IPS-NIHi7 (cell line): ENCODE measurements at regions not wholly inside any gene's neighbourhood (a gene's known extent, or its start where the extent isn't known, plus 50 kb on each side); places are given as distances from the start of the nearest gene placed in this dataset.

Experiments
- DNase-seq: peaks from one replicate; pipeline ENCODE4 v3.0.0; 2012; ENCODE audit warnings: mixed read lengths; ENCODE audit errors: extremely low spot score

DNA sequence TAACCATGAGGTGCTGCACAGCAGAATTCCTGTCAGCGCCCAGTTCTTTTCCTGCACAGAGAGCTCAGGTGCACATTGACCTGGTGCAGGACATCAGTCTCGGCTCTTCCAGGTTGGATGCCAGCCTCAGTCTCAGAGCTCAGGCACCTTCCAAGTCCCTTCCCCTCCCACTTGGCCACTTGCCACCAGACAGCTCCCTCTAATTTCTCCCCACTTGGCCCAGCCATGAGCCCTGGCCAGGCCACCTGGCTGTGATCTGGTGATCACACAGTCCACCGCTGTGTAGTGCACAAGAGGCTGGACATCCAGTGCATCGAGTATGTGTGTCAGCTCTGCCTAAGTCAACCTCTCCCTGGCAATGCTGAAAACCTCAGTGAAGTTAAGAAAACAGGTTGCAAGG, 336.6 kb upstream of the MYT1L start:
- no peak for DNase-seq

DNA sequence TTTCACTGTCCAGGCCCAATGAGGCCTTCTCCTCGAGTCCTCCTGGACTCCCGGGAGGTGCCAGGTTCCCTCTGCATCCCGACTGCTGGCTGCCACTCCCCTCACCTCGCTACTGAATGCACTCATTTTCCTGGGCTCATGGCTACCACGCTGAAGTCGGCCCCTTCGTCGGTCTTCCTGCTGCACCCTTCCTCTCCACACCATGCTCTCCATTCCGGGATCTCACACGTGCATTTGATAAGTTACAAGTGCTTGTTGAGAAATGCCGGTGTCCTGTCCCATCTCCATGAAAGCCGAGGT, 334.7 kb upstream of the MYT1L start:
- DNase-seq: no peak

GRCh38 chr2:2664989-2665833, 334.1 kb upstream of the MYT1L start:
- DNase-seq: no peak

GRCh38 chr2:2663401-2664036, 332.4 kb upstream of the MYT1L start:
- DNase-seq: no peak

DNA sequence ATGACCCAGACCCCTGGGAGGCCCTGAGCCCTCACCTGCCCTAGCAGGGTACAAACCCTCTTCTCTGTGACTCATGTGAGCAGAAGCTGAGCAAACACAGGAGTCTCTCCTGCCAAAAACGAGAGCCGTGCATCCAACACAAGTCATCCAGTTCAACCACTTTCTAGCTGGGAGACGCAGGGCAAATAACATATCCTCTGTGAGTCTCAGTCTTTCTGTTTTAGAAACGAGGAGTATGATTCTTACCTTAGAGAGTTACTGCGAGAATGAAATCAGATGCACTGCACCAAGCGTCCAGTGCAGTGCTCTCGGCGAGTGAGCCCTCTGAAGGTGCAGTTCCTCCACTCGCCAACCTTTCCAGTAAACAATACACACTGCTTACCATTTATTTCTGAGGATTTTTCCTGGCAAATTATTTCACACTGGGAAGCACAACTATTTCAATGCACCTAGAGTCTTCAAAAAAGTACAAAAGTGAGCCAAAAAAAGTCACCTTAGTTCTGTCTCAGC, 331.8 kb upstream of the MYT1L start:
- DNase-seq: no peak

DNA sequence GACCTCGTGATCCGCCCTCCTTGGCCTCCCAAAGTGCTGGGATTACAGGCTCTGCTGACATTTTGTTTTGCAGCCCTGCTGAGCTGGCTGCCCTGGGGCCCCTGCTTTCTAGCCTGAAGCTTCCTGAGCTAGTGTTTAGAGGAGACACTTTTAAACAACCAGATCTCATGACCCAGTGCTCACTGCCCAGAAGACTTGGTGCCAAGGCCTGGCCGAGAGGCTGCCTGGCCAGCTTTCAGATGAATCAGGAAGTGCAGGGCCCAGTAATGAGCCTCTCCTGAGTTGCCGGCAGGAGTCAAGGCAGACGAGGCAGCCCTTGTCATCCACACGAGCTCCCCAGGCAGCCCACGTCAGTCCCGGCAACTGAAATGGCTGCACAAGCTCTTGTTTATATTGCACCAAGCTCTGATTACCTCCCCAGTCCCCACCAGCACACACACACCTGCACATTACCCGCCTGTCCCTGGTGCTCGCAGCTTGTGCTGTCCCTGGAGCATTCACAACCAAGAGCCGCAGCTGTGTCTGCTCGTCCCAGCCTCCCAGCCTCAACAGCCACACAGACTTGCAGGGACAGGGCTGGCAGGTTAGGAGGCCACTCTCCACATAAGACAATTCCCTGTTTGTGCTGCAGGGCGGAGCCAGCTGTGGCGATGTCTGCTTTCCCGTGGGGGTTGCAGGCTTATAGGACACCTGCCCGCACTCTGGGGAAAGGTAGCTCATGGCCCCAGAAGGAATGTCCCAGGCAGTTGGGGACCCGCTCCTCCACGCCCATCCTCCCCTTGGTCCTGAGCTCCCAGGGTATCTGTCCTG, 331.2 kb upstream of the MYT1L start:
- no peak for DNase-seq

DNA sequence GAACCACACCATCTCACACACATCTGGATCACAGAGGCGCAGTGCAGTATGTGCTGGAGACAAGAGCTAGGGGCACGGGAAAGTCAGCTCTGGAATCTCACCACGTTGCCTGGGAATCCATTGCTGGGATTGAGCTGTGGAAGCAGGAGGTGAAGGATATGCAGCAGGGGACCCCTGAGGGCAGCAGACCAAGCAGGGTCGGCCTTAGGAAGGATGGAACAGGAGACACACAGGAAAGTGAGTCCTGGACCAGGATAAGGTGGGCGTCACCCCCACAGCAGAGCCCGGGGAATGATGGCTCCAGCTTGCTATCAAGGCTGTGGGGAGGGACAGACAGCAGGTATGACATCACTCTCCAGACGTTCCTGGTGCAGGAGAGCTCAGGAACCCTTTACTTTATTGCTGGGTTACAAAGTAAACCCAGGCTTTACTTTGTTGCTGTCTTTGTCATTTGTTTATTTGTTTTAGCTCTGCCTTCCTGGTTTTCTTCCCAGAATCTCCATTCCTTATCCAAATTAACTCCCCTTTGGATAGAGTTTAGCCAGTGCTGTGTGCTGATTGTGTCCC, 329.8 kb upstream of the MYT1L start:
- DNase-seq: no peak

DNA sequence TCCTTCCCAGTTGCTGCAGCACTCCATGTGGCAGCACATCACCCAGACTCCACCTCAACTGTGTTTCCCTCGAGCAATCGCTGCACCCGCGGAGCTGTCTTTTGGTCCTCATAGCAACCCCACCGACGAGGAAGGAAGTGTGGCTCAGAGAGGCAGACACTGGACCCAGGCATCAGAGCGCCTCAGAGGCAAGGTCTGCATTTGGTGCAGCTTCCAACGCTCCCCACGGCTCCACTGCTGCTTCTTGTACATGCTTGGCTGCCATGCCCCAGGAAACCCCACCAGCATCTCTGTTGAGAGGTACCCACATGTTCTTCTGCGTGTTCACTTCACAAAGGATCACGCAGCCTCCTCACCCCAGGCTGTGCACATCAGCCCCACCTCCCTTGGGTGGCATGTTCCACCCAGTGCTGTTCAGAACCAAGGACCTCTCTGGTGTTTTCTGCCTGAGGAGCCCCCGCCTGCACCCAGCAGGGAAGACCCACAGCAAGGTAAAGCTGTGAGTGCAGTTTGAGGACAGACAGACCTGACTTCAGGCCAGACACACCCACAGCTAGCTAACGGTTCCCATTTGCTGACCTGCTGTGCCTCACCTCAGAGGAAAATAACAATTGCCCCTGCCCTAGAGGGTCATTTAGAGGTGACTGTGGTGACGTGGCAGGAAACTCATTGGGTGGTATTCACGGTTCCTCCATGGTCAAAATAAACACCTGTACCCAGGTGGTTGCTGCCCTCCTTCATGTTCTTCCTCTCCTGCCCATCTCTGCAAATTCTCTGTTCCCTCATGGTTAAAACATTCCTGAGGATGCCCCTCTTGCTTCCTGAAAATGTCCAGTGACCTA, 326.3 kb upstream of the MYT1L start:
- DNase-seq: no peak

DNA sequence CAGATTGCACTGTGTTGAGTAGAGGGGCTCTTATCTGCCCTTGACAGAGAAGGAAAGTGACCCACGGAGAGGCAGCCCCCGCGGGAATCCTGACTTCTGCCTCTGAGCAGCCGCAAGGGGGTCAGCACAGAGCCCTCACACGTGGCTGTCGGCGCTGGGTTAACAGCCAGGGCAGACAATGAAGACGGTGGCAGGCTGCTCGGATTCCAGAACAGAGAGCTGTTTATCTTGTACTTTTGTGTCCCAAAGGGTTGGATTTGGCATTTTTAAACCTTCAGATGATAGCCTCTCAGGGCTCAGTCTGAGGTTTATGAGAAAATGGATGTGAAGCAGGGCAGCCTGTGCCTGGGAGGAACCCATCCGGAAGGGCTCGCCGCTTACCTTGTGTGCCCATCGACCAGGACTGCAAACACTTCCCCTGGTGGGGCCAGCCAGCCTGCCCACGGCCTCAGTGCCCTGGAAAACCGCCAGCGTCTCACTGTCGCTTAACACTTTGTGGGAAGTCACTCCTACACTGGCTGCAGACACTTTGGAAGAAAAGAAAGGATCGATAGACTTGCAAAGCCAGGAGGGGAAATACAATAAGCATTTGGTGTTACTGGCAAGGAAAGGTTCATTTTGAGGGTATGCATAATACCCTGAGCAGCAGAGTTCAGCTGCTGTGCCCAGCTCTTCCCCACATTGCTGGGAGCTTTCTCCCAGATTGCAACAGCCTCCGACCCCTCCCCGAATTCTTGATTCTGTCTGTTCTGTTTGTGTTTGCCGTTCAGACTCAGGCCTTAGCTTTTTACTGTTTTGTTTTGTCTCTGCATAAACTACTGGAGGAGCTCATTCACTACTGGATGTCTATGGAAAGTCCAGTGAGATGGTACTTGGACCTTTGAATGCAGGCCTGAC, 325.3 kb upstream of the MYT1L start:
- no peak for DNase-seq

GRCh38 chr2:2655453-2656114, 324.5 kb upstream of the MYT1L start:
- no peak for DNase-seq

DNA sequence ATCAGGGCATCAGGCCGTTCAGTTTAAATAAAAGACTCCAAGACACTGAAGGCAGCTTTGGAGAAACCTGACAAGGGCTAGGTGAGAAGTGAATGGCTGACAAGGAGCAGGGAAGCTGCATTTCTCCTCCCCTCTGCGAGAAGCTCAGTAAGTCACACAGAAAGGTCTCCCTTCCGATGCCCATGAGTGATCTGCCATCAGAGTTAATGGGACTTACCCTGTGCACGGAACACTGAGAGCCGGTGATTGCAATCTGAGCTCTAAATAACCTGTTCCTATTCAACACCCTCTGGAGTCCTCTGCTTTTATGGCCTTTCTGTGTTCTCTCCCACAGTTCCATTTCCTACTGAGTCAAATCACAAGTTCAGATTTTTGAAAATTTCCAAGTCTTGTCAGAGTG, 322.2 kb upstream of the MYT1L start:
- no peak for DNase-seq

- no peak for DNase-seq
These were observed 319.7 kb upstream of the MYT1L start for GRCh38 chr2:2650608-2651375.

- no peak for DNase-seq
These were observed 318.3 kb upstream of the MYT1L start for GRCh38 chr2:2649109-2650072.

- no peak for DNase-seq
These were observed 317.0 kb upstream of the MYT1L start for GRCh38 chr2:2648094-2648493.

GRCh38 chr2:2647141-2647541, 316.1 kb upstream of the MYT1L start:
- DNase-seq: no peak

GRCh38 chr2:2646433-2647051, 315.5 kb upstream of the MYT1L start:
- peak; percentile 57 for DNase-seq

GRCh38 chr2:2645162-2645855, 314.2 kb upstream of the MYT1L start:
- no peak for DNase-seq
